Breast epithelium (tissue), 3 donors: ENCODE measurements at regions not wholly inside any gene's neighbourhood (a gene's known extent, or its start where the extent isn't known, plus 50 kb on each side); places are given as distances from the start of the nearest gene placed in this dataset.

Source experiments
- POLR2A ChIP-seq: fragments of 450-650 bp; IDR thresholded peaks from one replicate; pipeline ENCODE4 v1.6.1; 2016; ENCODE audit warnings: antibody characterized with exemption, mild to moderate bottlenecking, moderate library complexity
- TF ChIP-seq, protein P1 (sequence below), 3 donors: fragments of 450-650 bp; IDR thresholded peaks; one replicate each; pipeline ENCODE4 v1.5.1; 2016 to 2017; ENCODE audit warnings: antibody characterized with exemption in 3 of 3, mild to moderate bottlenecking in 3 of 3, moderate library complexity in 3 of 3

DNA sequence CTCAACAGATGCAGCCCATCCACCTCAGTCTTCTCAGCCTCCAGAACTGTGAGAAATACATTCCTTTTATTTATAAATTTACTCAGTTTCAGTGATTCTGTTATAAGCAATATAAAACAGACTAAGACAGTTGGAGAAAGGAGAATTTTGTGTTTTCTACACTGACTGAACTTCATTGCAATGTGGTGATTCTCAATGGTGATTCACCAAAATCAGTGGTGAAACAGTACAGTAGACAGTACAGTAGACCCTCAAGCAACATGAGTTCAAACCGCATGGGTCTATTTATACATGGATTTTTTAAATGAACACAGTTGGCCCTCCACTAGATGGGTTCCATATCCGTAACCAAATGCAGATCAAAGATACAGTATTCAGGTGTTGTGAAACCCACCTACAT lies 403.1 kb upstream of the TGFBR2 start:
- no peak for TF ChIP-seq POLR2A
- TF ChIP-seq, protein P1, sequence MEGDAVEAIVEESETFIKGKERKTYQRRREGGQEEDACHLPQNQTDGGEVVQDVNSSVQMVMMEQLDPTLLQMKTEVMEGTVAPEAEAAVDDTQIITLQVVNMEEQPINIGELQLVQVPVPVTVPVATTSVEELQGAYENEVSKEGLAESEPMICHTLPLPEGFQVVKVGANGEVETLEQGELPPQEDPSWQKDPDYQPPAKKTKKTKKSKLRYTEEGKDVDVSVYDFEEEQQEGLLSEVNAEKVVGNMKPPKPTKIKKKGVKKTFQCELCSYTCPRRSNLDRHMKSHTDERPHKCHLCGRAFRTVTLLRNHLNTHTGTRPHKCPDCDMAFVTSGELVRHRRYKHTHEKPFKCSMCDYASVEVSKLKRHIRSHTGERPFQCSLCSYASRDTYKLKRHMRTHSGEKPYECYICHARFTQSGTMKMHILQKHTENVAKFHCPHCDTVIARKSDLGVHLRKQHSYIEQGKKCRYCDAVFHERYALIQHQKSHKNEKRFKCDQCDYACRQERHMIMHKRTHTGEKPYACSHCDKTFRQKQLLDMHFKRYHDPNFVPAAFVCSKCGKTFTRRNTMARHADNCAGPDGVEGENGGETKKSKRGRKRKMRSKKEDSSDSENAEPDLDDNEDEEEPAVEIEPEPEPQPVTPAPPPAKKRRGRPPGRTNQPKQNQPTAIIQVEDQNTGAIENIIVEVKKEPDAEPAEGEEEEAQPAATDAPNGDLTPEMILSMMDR (IDR thresholded peaks at IDR 0.05) = no peak
